GM18498 (cell line): ENCODE measurements at regions not wholly inside any gene's neighbourhood (a gene's known extent, or its start where the extent isn't known, plus 50 kb on each side); places are given as distances from the start of the nearest gene placed in this dataset.

ENCODE experiments used
- ATAC-seq: cut with Tn5 transposase; IDR thresholded peaks from one replicate; pipeline ENCODE4 v1.9.1; 2021; ENCODE audit warnings: mild to moderate bottlenecking, moderate library complexity; ENCODE audit not compliant: unreplicated experiment

- ATAC-seq: no peak
These were observed 312.2 kb upstream of the MAF start for GRCh38 chr16:79912592-79913310.

- no peak for ATAC-seq
These were observed 311.1 kb upstream of the MAF start for GRCh38 chr16:79911660-79912059.

- ATAC-seq: no peak
These were observed 309.0 kb upstream of the MAF start for GRCh38 chr16:79909571-79909970.

- no peak for ATAC-seq
These were observed 302.9 kb upstream of the MAF start for GRCh38 chr16:79903471-79903870.

GRCh38 chr16:79902351-79902750 lies 301.8 kb upstream of the MAF start:
- ATAC-seq: no peak

GRCh38 chr16:79901522-79901921 lies 301.0 kb upstream of the MAF start:
- no peak for ATAC-seq

- ATAC-seq: no peak
These were observed 299.2 kb upstream of the MAF start for GRCh38 chr16:79899716-79900115.

- no peak for ATAC-seq
These were observed 298.8 kb upstream of the MAF start for GRCh38 chr16:79899316-79899715.

GRCh38 chr16:79898703-79899102 lies 298.2 kb upstream of the MAF start:
- ATAC-seq: no peak

GRCh38 chr16:79897453-79898146 lies 297.1 kb upstream of the MAF start:
- no peak for ATAC-seq

- no peak for ATAC-seq
These were observed 296.5 kb upstream of the MAF start for GRCh38 chr16:79897104-79897452.

GRCh38 chr16:79895917-79896203 lies 295.3 kb upstream of the MAF start:
- no peak for ATAC-seq

GRCh38 chr16:79895053-79895916 lies 294.7 kb upstream of the MAF start:
- ATAC-seq: no peak

GRCh38 chr16:79893445-79893844 lies 292.9 kb upstream of the MAF start:
- ATAC-seq: no peak

- ATAC-seq: no peak
These were observed 291.7 kb upstream of the MAF start for GRCh38 chr16:79892278-79892677.

GRCh38 chr16:79891458-79891857 lies 290.9 kb upstream of the MAF start:
- ATAC-seq: no peak

GRCh38 chr16:79887541-79888540 lies 287.3 kb upstream of the MAF start:
- ATAC-seq: no peak

- ATAC-seq: no peak
These were observed 284.8 kb upstream of the MAF start for GRCh38 chr16:79885320-79885719.

- ATAC-seq: no peak
These were observed 283.0 kb upstream of the MAF start for GRCh38 chr16:79883494-79883893.

GRCh38 chr16:79882340-79883005 lies 281.9 kb upstream of the MAF start:
- ATAC-seq: no peak
